ENCODE measurements at regions not wholly inside any gene's neighbourhood (a gene's known extent, or its start where the extent isn't known, plus 50 kb on each side); places are given as distances from the start of the nearest gene placed in this dataset.
A peak's percentile ranks its signal among the peaks of the same experiment; 100 is the strongest.

GRCh38 chr12:19035536-19035935 lies 94.0 kb upstream of the PLEKHA5 start:
- FAIRE-seq (no peak), DNase-seq (ENCODE audit: insufficient read length, low spot score) (no peak)
- no peak for TF ChIP-seq POLR2A (IDR thresholded peaks at IDR 0.05; ENCODE audit: low read depth, low read length)

- DNase-seq (ENCODE audit: insufficient read length, low spot score) = no peak
- no peak for FAIRE-seq
- no peak for TF ChIP-seq POLR2A (IDR thresholded peaks at IDR 0.05; ENCODE audit: low read depth, low read length)
These were observed 92.7 kb upstream of the PLEKHA5 start for GRCh38 chr12:19036673-19037357.

- TF ChIP-seq POLR2A (IDR thresholded peaks at IDR 0.05; ENCODE audit: low read depth, low read length) = no peak
- no peak for FAIRE-seq
- no peak for DNase-seq (ENCODE audit: insufficient read length, low spot score)
These were observed 91.3 kb upstream of the PLEKHA5 start for GRCh38 chr12:19038209-19038608.

- no peak for DNase-seq (ENCODE audit: insufficient read length, low spot score)
- no peak for FAIRE-seq
- TF ChIP-seq POLR2A (IDR thresholded peaks at IDR 0.05; ENCODE audit: low read depth, low read length) = no peak
These were observed 90.0 kb upstream of the PLEKHA5 start for GRCh38 chr12:19039515-19039914.

- no peak for TF ChIP-seq POLR2A (IDR thresholded peaks at IDR 0.05; ENCODE audit: low read depth, low read length)
- FAIRE-seq = no peak
- DNase-seq (ENCODE audit: insufficient read length, low spot score) = no peak
These were observed 87.3 kb upstream of the PLEKHA5 start for GRCh38 chr12:19042221-19042620.

- FAIRE-seq = no peak
These were observed 85.1 kb upstream of the PLEKHA5 start for GRCh38 chr12:19044430-19044829.

DNA sequence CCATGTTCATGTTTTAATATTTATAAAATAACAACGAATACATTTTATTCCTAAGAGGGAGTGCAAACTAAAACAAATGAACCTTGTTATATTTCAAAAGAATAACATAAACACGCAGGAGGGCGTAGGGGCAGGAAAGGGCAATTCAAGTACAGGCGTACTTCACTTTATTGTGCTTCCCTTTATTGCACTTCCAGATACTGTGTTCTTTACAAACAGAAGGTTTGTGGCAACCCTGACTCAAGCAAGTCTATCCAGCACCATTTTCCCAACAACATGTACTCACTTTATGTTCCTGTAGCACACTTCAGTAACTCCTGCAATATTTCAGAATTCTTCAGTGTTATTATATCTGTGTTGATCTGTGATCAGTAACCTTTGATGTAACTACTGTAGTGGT lies 84.6 kb upstream of the PLEKHA5 start:
- no peak for TF ChIP-seq POLR2A (IDR thresholded peaks at IDR 0.05; ENCODE audit: low read depth, low read length)
- no peak for DNase-seq (ENCODE audit: insufficient read length, low spot score)
- no peak for FAIRE-seq

More at GRCh38 chr12:19044430-19044829, 85.1 kb upstream of the PLEKHA5 start:
- no peak for TF ChIP-seq POLR2A (IDR thresholded peaks at IDR 0.05; ENCODE audit: low read depth, low read length)
- no peak for DNase-seq (ENCODE audit: insufficient read length, low spot score)

- FAIRE-seq = no peak
- no peak for TF ChIP-seq POLR2A (IDR thresholded peaks at IDR 0.05; ENCODE audit: low read depth, low read length)
- no peak for DNase-seq (ENCODE audit: insufficient read length, low spot score)
These were observed 84.1 kb upstream of the PLEKHA5 start for GRCh38 chr12:19045426-19045825.

DNA sequence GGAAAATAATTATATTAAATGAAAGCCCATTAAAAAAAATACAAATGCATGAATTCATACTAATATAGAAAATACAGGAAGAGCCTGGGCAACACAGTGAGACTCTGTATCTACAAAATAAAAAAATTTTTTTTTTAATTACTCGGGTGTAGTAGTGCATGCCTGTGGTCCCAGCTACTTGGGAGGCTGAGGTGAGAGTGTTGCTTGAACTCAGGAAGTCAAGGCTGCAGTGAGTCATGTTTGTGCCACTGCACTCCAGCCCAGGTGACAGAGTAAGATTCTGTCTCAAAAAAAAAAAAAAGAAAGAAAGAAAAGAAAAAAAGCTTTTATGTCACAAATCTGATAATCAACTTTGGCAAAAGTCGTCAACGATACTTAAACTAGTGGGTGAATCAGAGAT lies 80.6 kb upstream of the PLEKHA5 start:
- no peak for DNase-seq (ENCODE audit: insufficient read length, low spot score)
- TF ChIP-seq POLR2A (IDR thresholded peaks at IDR 0.05; ENCODE audit: low read depth, low read length) = no peak
- no peak for FAIRE-seq

DNA sequence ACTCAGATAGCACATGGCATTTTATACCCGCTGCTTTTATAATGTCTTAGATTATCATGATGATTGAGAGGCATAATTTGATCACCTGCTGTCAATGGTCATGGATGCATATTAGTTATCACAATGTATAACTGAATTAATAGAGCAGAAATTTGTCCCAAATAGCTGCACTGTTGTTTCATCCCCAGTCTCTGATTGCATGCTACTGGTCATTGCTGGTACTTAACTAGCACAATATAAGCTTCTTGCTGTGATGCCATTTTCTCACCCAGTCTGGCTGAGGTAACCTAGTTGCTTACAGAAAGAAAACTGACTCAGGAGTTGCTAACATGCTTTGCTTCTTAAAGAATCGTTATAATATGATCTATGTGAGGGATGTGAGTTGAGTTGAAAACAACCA lies 76.8 kb upstream of the PLEKHA5 start:
- no peak for FAIRE-seq
- DNase-seq (ENCODE audit: insufficient read length, low spot score) = no peak
- no peak for TF ChIP-seq POLR2A (IDR thresholded peaks at IDR 0.05; ENCODE audit: low read depth, low read length)

DNA sequence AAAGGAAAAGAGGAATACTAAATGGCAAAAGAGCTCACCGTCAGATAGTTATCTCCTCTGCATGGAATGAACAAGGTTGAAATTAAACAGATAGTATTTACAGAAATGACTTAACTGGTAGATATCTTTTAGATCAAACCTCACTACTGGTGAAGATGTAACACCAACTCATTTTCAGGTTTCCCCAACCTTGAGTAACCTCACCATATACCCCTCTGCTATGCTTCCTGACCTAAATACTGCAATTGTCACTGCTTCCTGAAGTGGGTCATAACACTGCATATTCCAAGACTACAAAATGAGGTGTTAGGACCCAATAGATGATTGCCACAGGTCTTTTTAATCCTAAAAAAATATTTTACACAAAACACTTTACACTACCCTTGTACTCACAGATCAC lies 76.3 kb upstream of the PLEKHA5 start:
- TF ChIP-seq POLR2A (IDR thresholded peaks at IDR 0.05; ENCODE audit: low read depth, low read length) = no peak
- DNase-seq (ENCODE audit: insufficient read length, low spot score) (no peak), FAIRE-seq (no peak)

DNA sequence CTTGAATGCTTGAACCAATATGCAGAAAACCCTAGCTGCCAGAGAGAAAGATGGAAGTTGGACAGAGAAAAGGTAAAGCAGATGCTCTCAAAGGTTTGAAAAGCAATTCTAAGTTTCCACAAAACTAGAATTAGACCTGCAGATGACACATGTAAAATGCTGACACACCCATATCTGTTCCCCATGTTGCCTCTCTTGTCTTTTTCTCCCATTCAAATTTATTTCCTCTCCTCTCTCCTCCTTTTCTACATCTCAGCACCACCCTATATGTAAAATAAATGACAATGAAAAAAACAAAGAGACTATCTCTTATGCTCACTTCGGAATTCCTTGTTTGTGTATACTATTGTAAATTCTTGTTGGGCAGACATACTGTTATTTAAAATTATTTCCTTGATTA lies 75.5 kb upstream of the PLEKHA5 start:
- TF ChIP-seq POLR2A (IDR thresholded peaks at IDR 0.05; ENCODE audit: low read depth, low read length) = no peak
- DNase-seq (ENCODE audit: insufficient read length, low spot score) (no peak), FAIRE-seq (no peak)

- FAIRE-seq (no peak), DNase-seq (ENCODE audit: insufficient read length, low spot score) (no peak)
- no peak for TF ChIP-seq POLR2A (IDR thresholded peaks at IDR 0.05; ENCODE audit: low read depth, low read length)
These were observed 73.9 kb upstream of the PLEKHA5 start for GRCh38 chr12:19055589-19055988.

DNA sequence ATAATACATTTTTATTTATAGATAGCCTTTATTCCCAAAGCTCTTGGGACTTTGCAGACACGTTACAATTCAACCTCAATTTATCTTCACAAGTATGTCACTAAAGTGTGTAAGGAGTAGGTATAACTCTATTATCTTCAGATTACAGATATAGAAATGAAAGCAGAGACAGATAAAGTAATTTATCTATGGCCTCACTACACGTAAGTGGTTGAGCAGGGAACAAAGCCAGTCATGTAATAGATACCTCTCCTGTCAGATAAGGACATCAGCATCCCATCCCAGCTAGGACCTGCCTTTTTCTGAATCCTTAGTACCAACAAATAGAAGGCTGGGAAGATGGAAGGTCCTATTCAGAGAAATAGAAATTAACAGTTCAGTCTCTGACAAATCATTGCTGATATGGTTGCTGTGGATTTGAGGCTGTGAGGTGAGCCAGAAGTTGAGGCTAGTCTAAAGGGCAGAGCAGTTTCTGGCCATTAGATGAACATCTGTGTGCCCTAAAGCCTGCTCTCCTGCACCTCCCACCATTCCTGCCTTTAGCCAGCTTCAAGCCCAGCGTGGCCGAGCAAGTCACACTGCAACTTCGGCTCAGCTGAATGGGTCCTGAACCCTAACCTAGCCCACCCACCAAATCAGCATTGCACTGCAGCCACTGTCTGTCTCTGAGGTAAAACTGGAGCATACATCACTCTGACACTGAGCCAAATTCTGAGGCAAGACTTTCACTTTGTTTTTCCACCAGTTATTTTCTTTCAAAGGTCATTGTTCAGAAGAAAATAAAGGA lies 71.1 kb upstream of the PLEKHA5 start:
- DNase-seq (ENCODE audit: insufficient read length, low spot score) (no peak), FAIRE-seq (peak; percentile 30)
- no peak for TF ChIP-seq POLR2A (IDR thresholded peaks at IDR 0.05; ENCODE audit: low read depth, low read length)

- TF ChIP-seq POLR2A (IDR thresholded peaks at IDR 0.05; ENCODE audit: low read depth, low read length) = no peak
- FAIRE-seq = no peak
These were observed 64.8 kb upstream of the PLEKHA5 start for GRCh38 chr12:19064713-19065112.

More at GRCh38 chr12:19064713-19065112, 64.8 kb upstream of the PLEKHA5 start:
- no peak for DNase-seq (ENCODE audit: insufficient read length, low spot score)

Data from H54 (cell line).